ENCODE measurements at regions not wholly inside any gene's neighbourhood (a gene's known extent, or its start where the extent isn't known, plus 50 kb on each side); places are given as distances from the start of the nearest gene placed in this dataset.

DNA sequence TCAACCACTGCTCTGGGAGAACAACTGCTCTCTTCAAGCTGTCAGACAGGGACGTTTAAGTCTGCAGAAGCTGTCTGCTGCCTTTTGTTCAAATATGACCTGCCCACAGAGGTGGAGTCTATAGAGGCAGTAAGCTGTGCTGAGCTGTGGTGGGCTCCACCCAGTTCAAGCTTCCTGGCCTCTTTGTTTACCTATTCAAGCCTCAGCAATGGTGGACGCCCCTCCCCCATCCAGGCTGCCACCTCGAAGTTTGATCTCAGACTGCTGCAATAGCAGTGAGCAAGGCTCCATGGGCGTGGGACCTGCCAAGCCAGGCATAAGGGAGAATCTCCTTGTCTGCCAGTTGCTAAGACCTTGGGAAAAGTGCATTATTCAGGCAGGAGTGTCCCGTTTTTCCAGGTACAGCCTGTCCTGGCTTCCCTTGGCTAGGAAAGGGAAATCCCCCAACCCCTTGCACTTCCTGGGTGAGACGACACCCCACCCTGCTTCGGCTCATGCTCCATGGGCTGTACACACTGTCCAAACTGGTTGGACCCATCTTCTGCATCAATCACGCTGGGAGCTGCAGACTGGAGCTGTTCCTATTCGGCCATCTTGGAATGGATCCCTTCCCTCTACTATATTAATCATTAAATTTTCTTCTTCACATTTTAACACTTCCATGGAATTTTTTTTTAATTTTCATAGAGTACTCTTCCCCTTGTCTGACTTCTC, 167.0 kb upstream of the UBE2E2 start:
- no peak for DNase-seq

- DNase-seq, result no peak
These were observed 166.4 kb upstream of the UBE2E2 start for GRCh38 chr3:23036728-23037127.

DNA sequence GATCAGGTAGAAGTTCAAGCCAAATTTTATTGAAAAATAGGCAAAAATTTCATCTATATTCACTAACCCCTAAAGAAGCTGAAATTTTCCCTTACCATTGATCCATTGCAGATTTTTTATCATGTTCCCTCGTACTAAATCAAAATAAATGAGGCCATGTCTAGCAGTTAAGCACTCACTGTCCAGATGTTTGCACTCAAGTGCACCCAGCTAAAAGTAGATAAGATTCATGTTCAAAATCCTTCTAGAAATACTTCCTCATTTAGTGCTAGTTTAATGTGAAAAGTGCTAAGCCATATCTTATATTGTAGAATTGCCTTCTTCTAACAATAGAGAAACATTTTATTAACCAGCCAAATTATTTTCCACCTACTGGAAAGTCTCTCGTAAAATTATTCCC, 164.7 kb upstream of the UBE2E2 start:
- DNase-seq, result no peak

GRCh38 chr3:23041918-23042696, 161.0 kb upstream of the UBE2E2 start:
- no peak for DNase-seq

DNA sequence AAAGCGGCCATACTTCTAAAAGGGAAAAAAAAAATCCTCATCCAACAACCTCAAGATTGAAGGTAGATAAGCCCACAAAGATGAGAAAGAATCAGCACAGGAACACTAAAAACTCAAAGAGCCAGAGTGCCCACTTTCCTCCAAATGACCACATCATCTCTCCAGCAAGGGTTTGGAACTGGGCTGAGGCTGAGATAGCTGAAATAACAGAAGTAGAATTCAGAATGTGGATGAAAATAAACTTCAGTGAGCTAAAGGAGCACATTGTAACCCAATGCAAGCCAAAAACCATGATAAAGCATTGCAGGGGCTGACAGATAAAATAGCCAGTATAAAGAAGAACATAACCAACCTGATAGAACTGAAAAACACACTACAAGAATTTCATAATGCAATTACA, 158.7 kb upstream of the UBE2E2 start:
- DNase-seq, result no peak

DNA sequence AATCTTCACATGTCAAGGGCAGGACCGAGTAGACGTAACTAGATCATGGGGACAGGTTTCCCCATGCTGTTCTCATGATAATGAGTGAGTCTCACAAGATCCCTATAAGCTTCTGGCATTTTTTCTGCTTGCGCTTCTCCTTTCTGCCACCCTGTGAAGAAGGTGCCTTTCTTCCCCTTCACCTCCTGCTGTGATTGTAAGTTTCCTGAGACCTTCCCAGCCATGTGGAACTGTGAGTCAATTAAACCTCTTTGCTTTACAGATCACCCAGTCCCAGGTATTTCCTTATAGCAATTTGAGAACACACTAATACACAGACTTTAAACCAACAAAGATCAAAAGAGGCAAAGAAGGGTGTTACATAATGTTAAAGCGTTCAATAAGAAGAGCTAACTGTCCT, 156.6 kb upstream of the UBE2E2 start:
- DNase-seq, result no peak

- DNase-seq, result no peak
These were observed 151.6 kb upstream of the UBE2E2 start for GRCh38 chr3:23051240-23052140.

DNA sequence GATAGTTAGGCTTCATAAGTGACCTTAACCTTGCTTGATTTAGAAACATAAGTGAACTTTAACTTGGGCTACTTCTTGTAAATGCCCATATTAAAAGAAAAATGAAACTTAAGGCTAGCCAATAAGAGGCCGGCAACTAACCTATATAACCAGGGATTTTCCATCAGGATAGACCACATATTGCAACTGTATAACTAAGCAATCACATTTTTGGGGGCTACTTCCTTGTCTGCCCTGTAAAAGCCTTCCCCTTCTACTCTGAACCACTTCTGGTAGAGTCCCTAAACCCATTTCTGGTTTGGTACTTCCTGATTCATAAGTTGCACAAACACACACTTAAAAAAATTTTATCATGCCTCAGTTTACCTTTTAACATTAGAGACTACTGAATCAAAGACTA, 150.9 kb upstream of the UBE2E2 start:
- DNase-seq, result no peak

DNA sequence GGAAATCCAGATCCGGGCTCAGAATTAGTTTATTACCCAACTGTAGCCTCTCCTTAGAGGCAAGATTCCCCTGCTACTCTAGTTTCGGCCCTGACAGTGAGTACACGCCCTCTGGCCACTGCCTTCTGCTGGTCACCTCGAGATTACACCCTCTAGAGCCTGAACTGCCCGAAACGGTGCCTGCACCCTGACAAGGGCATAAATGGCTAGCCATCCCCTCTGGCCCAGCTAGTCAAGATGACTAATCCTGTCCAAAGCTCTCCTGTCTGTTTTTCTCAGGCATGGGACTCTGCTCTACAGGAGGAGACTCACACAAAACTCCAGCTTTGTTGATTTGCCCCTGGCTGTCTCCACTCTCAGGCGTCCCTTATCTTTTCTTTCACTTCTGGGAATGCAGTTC, 150.5 kb upstream of the UBE2E2 start:
- no peak for DNase-seq

- DNase-seq, result no peak
These were observed 147.3 kb upstream of the UBE2E2 start for GRCh38 chr3:23055733-23056376.

GRCh38 chr3:23062582-23062981, 140.5 kb upstream of the UBE2E2 start:
- no peak for DNase-seq

DNA sequence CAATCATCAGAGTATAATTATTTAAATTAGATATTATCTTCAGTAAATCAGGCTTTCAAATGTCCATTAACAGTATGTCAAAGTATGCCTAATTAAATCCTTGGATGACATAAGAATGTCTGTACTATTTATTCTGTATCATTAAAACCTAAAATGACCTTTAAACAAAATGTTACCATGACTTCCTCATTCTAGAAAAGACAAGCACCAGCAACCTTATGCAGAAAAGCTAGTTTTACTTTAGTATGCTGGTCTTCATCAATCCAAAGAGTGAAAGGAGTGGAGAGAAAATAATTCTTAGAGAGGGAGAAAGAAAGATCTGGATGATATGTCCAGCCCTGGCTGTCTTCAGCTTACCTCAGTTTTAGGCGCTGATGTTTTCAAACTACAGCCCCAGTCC, 140.1 kb upstream of the UBE2E2 start:
- DNase-seq, result no peak

GRCh38 chr3:23067116-23067515, 136.0 kb upstream of the UBE2E2 start:
- no peak for DNase-seq

DNA sequence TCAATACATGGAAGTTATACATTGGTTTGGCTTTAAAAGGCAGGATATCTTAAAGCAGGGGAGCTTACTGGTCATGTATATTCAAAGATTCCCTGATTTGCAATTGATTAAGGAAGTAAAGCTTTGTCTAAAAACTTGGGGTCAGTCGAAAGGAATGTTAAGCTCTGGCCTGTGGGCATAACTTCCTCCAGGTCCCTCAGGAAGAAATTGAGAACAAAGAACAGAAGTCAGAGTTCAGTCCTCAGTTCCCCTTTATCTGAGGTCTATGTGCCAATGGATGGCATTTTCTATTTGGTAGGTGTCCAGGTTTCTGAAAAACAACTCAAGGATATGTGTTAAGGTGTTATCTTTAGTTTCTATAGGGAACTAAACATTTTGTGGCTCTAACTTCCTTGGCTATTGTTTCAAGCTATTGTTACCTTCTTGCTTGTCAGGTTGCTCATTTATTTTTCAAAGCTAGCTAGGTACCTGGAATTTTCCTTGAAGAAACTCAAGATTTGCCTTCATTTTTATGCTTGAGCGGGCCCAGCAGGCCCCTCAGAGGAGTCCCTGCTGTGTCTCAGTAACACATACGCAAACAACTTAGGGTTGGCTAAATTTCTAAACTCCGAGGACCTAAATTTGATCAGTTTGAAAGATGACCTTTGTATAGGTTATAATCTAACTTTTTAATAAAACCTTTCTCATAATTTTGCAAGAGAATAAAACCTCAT, 135.0 kb upstream of the UBE2E2 start:
- DNase-seq, result no peak

- DNase-seq, result no peak
These were observed 131.8 kb upstream of the UBE2E2 start for GRCh38 chr3:23071296-23071695.

- no peak for DNase-seq
These were observed 131.4 kb upstream of the UBE2E2 start for GRCh38 chr3:23071758-23072157.

GRCh38 chr3:23072693-23073092, 130.4 kb upstream of the UBE2E2 start:
- DNase-seq, result no peak

DNA sequence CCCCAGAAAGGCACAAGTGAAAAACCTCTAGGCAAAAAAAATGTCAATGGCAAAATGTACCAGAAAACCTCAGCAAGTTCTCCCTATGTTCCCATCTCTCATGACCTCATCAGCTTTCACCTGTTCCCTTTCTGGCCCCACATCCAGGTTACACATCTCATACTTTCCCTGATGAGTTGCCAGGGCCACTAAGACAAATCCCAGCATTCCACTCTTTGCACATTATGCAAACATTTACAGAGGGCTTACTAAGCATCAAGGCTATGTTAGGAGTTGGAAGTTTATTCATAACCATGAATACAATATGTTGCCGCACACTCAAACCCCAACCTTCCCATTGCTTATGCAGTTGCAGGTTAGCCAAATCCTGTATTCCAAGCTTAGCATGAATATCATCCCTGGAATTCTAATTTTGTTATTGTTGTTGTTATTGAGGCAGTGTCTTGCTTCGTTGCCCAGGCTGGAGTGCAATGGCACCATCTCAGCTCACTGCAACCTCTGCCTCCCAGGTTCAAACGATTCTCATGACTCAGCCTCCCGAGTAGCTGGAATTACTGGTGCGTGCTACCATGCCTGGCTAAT, 129.3 kb upstream of the UBE2E2 start:
- no peak for DNase-seq

- DNase-seq, result no peak
These were observed 127.6 kb upstream of the UBE2E2 start for GRCh38 chr3:23075496-23075895.

- DNase-seq, result no peak
These were observed 126.7 kb upstream of the UBE2E2 start for GRCh38 chr3:23076437-23076836.

DNA sequence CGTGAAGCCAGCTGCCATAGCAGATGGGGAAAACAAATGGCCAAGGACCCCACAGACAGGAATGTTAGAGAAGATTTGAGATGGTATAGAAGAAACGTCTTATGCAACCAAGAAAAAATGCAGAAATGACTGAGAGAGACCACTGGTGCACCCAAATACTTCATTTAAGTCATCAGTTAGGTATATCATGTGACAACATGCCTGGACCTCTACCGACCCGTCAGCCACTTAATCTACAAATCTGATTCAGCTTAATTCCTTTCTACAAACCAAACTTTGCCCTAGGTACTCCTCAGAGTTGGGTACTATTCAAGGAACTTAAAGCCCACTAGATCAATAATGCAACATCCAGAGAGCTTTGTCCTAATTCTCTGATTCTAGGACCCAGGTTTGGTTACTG, 126.0 kb upstream of the UBE2E2 start:
- no peak for DNase-seq

- no peak for DNase-seq
These were observed 124.4 kb upstream of the UBE2E2 start for GRCh38 chr3:23078735-23079134.

All from NCI-H446 (cell line).